Ovary (tissue), 3 donors: ENCODE measurements at regions not wholly inside any gene's neighbourhood (a gene's known extent, or its start where the extent isn't known, plus 50 kb on each side); places are given as distances from the start of the nearest gene placed in this dataset.

Experiments
- CTCF ChIP-seq, 3 donors: fragments of 450-650 bp in 2 of 3; fragments of 200-600 bp in 1 of 3; IDR thresholded peaks; one replicate each; pipeline versions ENCODE4 v1.5.1 to v1.8.0; 2016 to 2022; ENCODE audit warnings: antibody characterized with exemption in 3 of 3, mild to moderate bottlenecking in 1 of 3
- EP300 ChIP-seq: sonication (generic); formaldehyde crosslinking; IDR thresholded peaks from one replicate; pipeline ENCODE4 v1.6.1; 2017; ENCODE audit warnings: antibody characterized with exemption
- POLR2A ChIP-seq: fragments of 450-650 bp; IDR thresholded peaks from one replicate; pipeline ENCODE4 v1.6.1; 2017; ENCODE audit warnings: antibody characterized with exemption, mild to moderate bottlenecking, moderate library complexity
- donor health status: DM: no; HTN: no; CAD: no.

GRCh38 chr3:83956431-83956830 lies 1002.4 kb upstream of the CADM2 start:
- no peak for TF ChIP-seq CTCF (IDR thresholded peaks at IDR 0.05)
- no peak for TF ChIP-seq EP300
- TF ChIP-seq POLR2A: no peak
